ENCODE measurements at regions not wholly inside any gene's neighbourhood (a gene's known extent, or its start where the extent isn't known, plus 50 kb on each side); places are given as distances from the start of the nearest gene placed in this dataset.

GRCh38 chr5:106976363-106976762, 694.4 kb downstream of the EFNA5 start:
- peaks cover 5% of the 10 kb centered on the region for H3K9me3 Mint-ChIP-seq (ENCODE audit: unreplicated experiment)
- DNase-seq (ENCODE audit: low read depth) = no peak
- no peak overlapping the region for H3K27ac Mint-ChIP-seq (ENCODE audit: unreplicated experiment)
- TF ChIP-seq EZH2 (IDR thresholded peaks at IDR 0.05; ENCODE audit: insufficient read depth, low read length) (no peak), CTCF (IDR thresholded peaks at IDR 0.05; ENCODE audit: insufficient read depth, low read depth, low read length) (no peak)
- Histone ChIP-seq H3K27me3 (ENCODE audit: insufficient read depth, low read length) (no peaks in the 10 kb centered on the region), H3K4me3 (ENCODE audit: insufficient read depth, low read depth, low read length) (no peak overlapping the region), H2AFZ (ENCODE audit: low read depth, low read length) (no peak overlapping the region), H3K27ac (ENCODE audit: low read depth, low read length) (no peak overlapping the region), H3K79me2 (ENCODE audit: insufficient read depth, low read length) (no peaks in the 10 kb centered on the region), H3K36me3 (ENCODE audit: insufficient read depth, low read length) (no peaks in the 10 kb centered on the region), H3K4me2 (ENCODE audit: low read length) (no peak overlapping the region), H4K20me1 (ENCODE audit: insufficient read depth, low read length) (no peaks in the 10 kb centered on the region), H3K9me3 (ENCODE audit: insufficient read depth, low read depth, low read length) (no peaks in the 10 kb centered on the region), H3K9ac (ENCODE audit: low read length) (no peak overlapping the region), H3K4me1 (ENCODE audit: insufficient read depth, low read length) (no peaks in the 10 kb centered on the region)
- H3K4me1 Mint-ChIP-seq (ENCODE audit: low read depth, unreplicated experiment) = no peaks in the 10 kb centered on the region
- no peak for FAIRE-seq
- peaks cover 30% of the 10 kb centered on the region for H3K27me3 Mint-ChIP-seq (ENCODE audit: low read depth, unreplicated experiment)
- no peak overlapping the region for H3K4me3 Mint-ChIP-seq (ENCODE audit: unreplicated experiment)
- H3K36me3 Mint-ChIP-seq (ENCODE audit: low read depth, unreplicated experiment) = no peaks in the 10 kb centered on the region

GRCh38 chr5:106974272-106974671, 696.5 kb downstream of the EFNA5 start:
- no peak for TF ChIP-seq EZH2 (IDR thresholded peaks at IDR 0.05; ENCODE audit: insufficient read depth, low read length)
- no peak for TF ChIP-seq CTCF (IDR thresholded peaks at IDR 0.05; ENCODE audit: insufficient read depth, low read depth, low read length)
- Mint-ChIP-seq H3K4me1 (ENCODE audit: low read depth, unreplicated experiment) (no peaks in the 10 kb centered on the region), H3K4me3 (ENCODE audit: unreplicated experiment) (no peak overlapping the region), H3K27me3 (ENCODE audit: low read depth, unreplicated experiment) (peaks cover 9% of the 10 kb centered on the region), H3K36me3 (ENCODE audit: low read depth, unreplicated experiment) (no peaks in the 10 kb centered on the region), H3K9me3 (ENCODE audit: unreplicated experiment) (peaks cover 5% of the 10 kb centered on the region), H3K27ac (ENCODE audit: unreplicated experiment) (no peak overlapping the region)
- H3K79me2 ChIP-seq (ENCODE audit: insufficient read depth, low read length) = no peaks in the 10 kb centered on the region
- no peak overlapping the region for H3K27ac ChIP-seq (ENCODE audit: low read depth, low read length)
- no peak overlapping the region for H3K9ac ChIP-seq (ENCODE audit: low read length)
- DNase-seq (ENCODE audit: low read depth) (no peak), FAIRE-seq (no peak)
- H3K36me3 ChIP-seq (ENCODE audit: insufficient read depth, low read length) = no peaks in the 10 kb centered on the region
- no peaks in the 10 kb centered on the region for H3K4me1 ChIP-seq (ENCODE audit: insufficient read depth, low read length)
- H3K27me3 ChIP-seq (ENCODE audit: insufficient read depth, low read length) = no peaks in the 10 kb centered on the region
- H3K4me3 ChIP-seq (ENCODE audit: insufficient read depth, low read depth, low read length) = no peak overlapping the region
- no peaks in the 10 kb centered on the region for H3K9me3 ChIP-seq (ENCODE audit: insufficient read depth, low read depth, low read length)
- no peak overlapping the region for H3K4me2 ChIP-seq (ENCODE audit: low read length)
- no peaks in the 10 kb centered on the region for H4K20me1 ChIP-seq (ENCODE audit: insufficient read depth, low read length)
- H2AFZ ChIP-seq (ENCODE audit: low read depth, low read length) = no peak overlapping the region

- H3K9ac ChIP-seq (ENCODE audit: low read length) = no peak overlapping the region
- H3K36me3 ChIP-seq (ENCODE audit: insufficient read depth, low read length) = no peaks in the 10 kb centered on the region
- no peak for FAIRE-seq
- H3K4me3 ChIP-seq (ENCODE audit: insufficient read depth, low read depth, low read length) = no peak overlapping the region
- no peak for TF ChIP-seq CTCF (IDR thresholded peaks at IDR 0.05; ENCODE audit: insufficient read depth, low read depth, low read length)
- H3K27me3 Mint-ChIP-seq (ENCODE audit: low read depth, unreplicated experiment) = no peaks in the 10 kb centered on the region
- no peaks in the 10 kb centered on the region for H3K27me3 ChIP-seq (ENCODE audit: insufficient read depth, low read length)
- DNase-seq (ENCODE audit: low read depth) = peak; percentile 8
- H3K9me3 ChIP-seq (ENCODE audit: insufficient read depth, low read depth, low read length) = no peaks in the 10 kb centered on the region
- H4K20me1 ChIP-seq (ENCODE audit: insufficient read depth, low read length) = no peaks in the 10 kb centered on the region
- H3K79me2 ChIP-seq (ENCODE audit: insufficient read depth, low read length) = no peaks in the 10 kb centered on the region
- H3K9me3 Mint-ChIP-seq (ENCODE audit: unreplicated experiment) = no peaks in the 10 kb centered on the region
- no peaks in the 10 kb centered on the region for H3K4me1 ChIP-seq (ENCODE audit: insufficient read depth, low read length)
- H3K4me3 Mint-ChIP-seq (ENCODE audit: unreplicated experiment) = no peak overlapping the region
- no peak overlapping the region for H3K27ac ChIP-seq (ENCODE audit: low read depth, low read length)
- H3K36me3 Mint-ChIP-seq (ENCODE audit: low read depth, unreplicated experiment) = no peaks in the 10 kb centered on the region
- peak overlapping the region; percentile 14 for H2AFZ ChIP-seq (ENCODE audit: low read depth, low read length)
- no peak overlapping the region for H3K4me2 ChIP-seq (ENCODE audit: low read length)
- no peak overlapping the region for H3K27ac Mint-ChIP-seq (ENCODE audit: unreplicated experiment)
- peaks cover 4% of the 10 kb centered on the region for H3K4me1 Mint-ChIP-seq (ENCODE audit: low read depth, unreplicated experiment)
Observed at GRCh38 chr5:106966686-106967315, 703.9 kb downstream of the EFNA5 start.

Data from astrocyte (in vitro differentiated cells and primary cell).